Raji (cell line): ENCODE measurements at regions not wholly inside any gene's neighbourhood (a gene's known extent, or its start where the extent isn't known, plus 50 kb on each side); places are given as distances from the start of the nearest gene placed in this dataset.

ENCODE experiments used
- POLR2A ChIP-seq: IDR thresholded peaks from 2 replicates; pipeline ENCODE4 v1.6.1; 2011; ENCODE audit warnings: low read depth, low read length, control low read depth; ENCODE audit not compliant: insufficient read depth

DNA sequence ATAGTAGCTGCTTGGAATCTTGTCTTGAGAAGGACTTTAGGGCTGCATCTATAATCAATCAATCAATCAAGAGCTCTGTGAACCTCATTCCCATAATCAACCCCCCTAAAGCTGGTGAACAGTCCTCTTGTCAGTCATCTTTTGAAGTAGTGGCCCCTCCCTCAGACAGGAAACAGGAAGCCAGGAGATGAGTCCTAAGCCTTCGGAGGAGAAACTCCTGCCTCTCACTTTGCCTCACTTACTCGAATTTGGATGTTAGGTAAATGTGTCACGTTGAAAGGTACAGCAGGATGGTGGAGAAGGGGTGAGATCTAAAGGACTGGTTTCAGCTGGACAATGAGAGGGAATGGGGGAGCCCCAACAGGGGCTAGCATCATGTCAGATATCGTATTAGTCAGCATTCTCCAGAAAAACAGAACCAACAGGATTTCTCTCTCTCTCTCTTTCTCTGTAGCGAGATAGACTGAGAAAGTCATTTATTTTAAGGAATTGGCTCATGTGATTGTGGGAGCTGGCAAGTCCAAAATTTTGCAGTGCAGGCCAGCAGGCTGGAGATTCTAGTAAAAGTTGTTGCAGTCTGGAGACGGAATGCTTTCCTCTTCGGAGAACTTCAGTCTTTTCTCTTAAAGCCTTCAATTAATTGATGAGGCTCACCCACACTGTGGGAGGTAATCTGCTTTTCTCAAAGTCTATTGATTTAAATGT is 144.4 kb upstream of the PWP1 start:
- no peak for TF ChIP-seq POLR2A

- TF ChIP-seq POLR2A = no peak
Measured at GRCh38 chr12:107543416-107543815, 142.2 kb upstream of the PWP1 start.

DNA sequence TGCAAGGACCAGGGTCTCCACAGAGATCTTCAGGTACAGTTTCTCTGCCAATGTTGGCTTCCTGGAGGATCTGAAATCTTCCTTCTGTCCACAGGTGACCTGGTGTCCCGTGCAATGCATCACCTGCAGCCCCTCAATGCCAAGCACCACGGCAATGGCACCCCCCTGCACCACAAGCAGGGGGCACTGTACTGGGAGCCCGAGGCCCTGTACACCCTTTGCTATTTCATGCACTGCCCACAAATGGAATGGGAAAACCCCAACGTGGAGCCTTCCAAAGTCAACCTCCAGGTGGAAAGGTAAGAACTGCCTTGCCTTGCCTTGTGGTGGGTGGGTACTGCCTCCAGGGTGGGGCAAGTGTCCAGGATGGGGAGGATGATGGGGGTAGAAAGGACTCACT is 141.8 kb upstream of the PWP1 start:
- no peak for TF ChIP-seq POLR2A

DNA sequence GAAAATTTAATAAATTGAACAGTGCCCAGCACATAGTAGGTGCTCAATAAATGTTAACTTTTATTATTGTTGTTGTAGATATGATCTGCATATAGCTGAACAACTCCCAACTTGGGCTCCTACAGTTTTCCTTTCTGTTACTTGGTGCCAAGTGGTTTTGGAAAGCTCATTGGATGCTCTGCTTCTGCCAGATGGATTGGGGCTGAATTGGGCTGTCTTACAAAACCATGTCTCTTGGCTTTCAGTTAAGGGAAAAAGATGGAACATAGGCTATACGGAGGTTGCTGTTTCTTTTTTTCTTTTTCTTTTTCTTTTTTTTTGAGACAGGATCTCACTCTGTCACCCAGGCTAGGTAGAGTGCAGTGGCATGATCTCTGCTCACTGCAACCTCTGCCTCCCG is 140.7 kb upstream of the PWP1 start:
- TF ChIP-seq POLR2A = no peak

- TF ChIP-seq POLR2A = no peak
Measured at GRCh38 chr12:107545737-107546353, 139.8 kb upstream of the PWP1 start.

- TF ChIP-seq POLR2A = no peak
Measured at GRCh38 chr12:107547389-107547788, 138.2 kb upstream of the PWP1 start.

- TF ChIP-seq POLR2A = no peak
Measured at GRCh38 chr12:107549651-107550480, 135.7 kb upstream of the PWP1 start.

- no peak for TF ChIP-seq POLR2A
Measured at GRCh38 chr12:107551434-107551833, 134.2 kb upstream of the PWP1 start.

- no peak for TF ChIP-seq POLR2A
Measured at GRCh38 chr12:107552263-107552662, 133.3 kb upstream of the PWP1 start.

DNA sequence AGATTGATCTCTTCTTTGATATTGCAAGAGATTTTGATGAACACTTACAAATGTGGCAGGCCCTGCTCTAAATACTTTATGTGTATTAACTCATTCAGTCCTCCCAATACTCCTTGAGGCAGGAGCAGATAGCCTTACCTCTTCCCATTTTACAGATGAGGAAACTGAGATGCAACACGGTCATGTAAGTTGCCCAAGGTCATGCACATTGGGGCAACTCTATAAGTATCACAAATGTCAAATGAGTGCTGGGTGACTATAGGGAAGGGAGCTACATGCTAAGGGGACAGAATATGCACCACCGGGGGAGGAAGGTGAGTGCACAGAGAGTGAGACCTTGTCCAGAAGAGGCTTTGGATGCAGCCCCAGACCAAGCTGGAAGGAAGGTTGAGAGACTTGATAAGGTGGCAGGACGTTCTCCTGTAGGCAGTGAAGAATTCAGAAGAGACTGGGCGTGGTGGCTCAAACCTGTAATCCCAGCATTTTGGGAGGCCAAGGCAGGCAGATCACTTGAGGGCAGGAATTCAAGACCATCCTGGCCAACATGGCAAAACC is 132.3 kb upstream of the PWP1 start:
- no peak for TF ChIP-seq POLR2A

DNA sequence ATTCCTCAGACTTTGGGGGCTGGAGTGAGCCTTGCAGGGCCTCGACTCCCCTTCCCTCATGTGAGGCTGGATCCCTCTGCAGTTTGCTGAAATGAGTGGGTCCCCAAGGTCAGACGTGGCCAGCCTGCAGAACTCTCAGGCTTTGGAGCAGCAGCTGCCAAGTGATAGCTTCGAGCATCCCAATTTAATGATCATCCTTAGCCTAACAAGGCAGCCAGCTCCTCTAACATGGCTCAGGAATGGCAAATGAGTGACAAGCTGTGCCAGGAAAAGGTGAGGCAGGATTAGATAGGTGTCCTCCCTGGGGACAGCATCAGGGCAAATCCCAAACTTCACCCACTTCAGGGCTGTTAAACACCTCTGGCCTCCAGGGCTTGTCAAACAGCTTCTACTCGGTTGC is 130.7 kb upstream of the PWP1 start:
- no peak for TF ChIP-seq POLR2A

DNA sequence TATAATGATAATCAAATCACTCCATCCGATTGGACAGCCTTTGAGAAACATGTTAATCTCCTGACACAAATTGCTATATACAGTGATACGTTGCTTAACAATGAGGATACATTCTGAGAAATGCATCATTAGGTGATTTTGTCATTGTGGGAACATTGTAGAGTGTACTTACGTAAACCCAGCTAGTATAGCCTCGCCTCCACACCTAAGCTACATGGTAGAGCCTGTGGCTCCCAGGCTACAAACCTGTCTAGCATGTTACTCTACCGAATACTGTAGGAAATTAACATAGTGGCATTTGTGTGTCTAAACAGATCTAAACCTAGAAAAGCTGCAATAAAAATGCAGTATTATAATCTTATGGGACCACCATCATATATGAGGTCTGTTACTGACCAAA is 128.6 kb upstream of the PWP1 start:
- TF ChIP-seq POLR2A = no peak

DNA sequence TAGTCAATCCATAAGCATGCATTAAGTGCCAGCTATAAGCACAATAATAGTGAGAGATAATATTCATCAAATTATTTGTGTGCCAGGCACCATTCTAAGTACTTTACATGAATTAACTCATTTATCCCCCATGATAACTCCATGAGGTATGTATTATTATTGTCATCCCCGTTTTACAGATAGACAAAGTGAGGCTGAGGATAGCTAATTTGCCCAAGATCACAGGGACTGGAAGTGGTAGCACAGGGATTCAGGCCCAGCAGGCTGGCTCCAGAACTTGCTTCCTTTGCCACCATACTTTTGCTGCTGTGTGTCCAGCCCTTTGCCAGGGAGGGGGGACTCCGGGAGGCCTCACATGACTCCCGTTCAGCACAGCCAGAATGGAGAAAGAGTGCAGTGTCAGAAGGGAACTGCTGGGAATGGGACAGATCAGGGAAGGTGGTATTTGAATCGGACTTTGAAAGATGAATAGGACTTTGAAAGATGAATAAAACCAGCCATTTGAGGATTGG is 128.0 kb upstream of the PWP1 start:
- TF ChIP-seq POLR2A = no peak

GRCh38 chr12:107558141-107558815 is 127.3 kb upstream of the PWP1 start:
- no peak for TF ChIP-seq POLR2A

GRCh38 chr12:107558816-107559382 is 126.7 kb upstream of the PWP1 start:
- no peak for TF ChIP-seq POLR2A
